ENCODE measurements at regions not wholly inside any gene's neighbourhood (a gene's known extent, or its start where the extent isn't known, plus 50 kb on each side); places are given as distances from the start of the nearest gene placed in this dataset.
A peak's percentile ranks its signal among the peaks of the same experiment; 100 is the strongest.

GRCh38 chr4:140316799-140317198 lies 56.6 kb upstream of the SCOC start:
- DNase-seq (ENCODE audit: low read depth): no peak

- no peak for DNase-seq (ENCODE audit: low read depth)
Observed at GRCh38 chr4:140315970-140316369, 57.5 kb upstream of the SCOC start.

GRCh38 chr4:140315438-140315837 lies 58.0 kb upstream of the SCOC start:
- DNase-seq (ENCODE audit: low read depth): no peak

GRCh38 chr4:140315019-140315418 lies 58.4 kb upstream of the SCOC start:
- DNase-seq (ENCODE audit: low read depth): no peak

- no peak for DNase-seq (ENCODE audit: low read depth)
Observed at GRCh38 chr4:140312100-140312499, 61.3 kb upstream of the SCOC start.

- no peak for DNase-seq (ENCODE audit: low read depth)
Observed at GRCh38 chr4:140311257-140311835, 62.1 kb upstream of the SCOC start.

GRCh38 chr4:140309124-140309870 lies 64.1 kb upstream of the SCOC start:
- peak; percentile 54 for DNase-seq (ENCODE audit: low read depth)

DNA sequence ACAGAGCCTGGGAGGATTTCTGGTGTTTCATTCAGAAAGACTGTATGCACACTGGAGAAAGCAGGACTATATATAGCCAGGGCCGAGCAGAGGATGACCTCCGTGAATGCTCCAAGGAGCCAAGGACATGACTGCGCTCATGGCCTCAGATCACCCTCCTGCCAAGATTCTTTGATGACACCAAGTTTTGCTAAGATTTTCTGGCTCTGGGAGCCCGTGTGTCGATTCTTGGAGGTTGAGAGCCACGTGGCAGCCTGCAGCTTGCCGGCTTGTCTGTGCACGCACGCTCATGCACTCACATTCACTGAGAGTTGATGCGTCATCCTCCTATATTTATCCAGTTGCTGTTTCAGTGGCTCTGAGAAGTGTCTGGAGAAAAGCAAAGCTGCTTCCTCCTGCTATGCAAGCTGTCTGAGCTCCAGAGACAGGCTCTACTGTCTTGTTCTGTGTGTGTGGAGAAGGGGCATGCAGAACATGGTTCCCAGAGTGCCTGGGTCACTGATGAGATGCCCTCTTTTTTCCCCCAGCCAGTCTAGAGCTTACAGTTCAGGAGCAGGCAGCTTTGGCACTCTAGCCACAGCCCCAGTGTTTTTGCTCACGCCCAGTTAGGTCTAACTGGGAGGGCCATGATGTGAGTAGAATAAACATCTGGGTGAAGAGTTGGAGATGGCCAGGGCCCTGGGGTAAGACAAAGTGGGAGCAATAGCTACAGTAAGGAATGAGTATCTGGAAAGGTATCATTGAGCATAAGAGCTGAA lies 64.9 kb upstream of the SCOC start:
- peak; percentile 70 for DNase-seq (ENCODE audit: low read depth)

GRCh38 chr4:140305053-140305452 lies 68.4 kb upstream of the SCOC start:
- no peak for DNase-seq (ENCODE audit: low read depth)

- no peak for DNase-seq (ENCODE audit: low read depth)
Observed at GRCh38 chr4:140304346-140304745, 69.1 kb upstream of the SCOC start.

- DNase-seq (ENCODE audit: low read depth): no peak
Observed at GRCh38 chr4:140302151-140302859, 71.1 kb upstream of the SCOC start.

GRCh38 chr4:140300271-140300970 lies 73.0 kb upstream of the SCOC start:
- peak; percentile 85 for DNase-seq (ENCODE audit: low read depth)

- DNase-seq (ENCODE audit: low read depth): no peak
Observed at GRCh38 chr4:140298001-140298400, 75.4 kb upstream of the SCOC start.

DNA sequence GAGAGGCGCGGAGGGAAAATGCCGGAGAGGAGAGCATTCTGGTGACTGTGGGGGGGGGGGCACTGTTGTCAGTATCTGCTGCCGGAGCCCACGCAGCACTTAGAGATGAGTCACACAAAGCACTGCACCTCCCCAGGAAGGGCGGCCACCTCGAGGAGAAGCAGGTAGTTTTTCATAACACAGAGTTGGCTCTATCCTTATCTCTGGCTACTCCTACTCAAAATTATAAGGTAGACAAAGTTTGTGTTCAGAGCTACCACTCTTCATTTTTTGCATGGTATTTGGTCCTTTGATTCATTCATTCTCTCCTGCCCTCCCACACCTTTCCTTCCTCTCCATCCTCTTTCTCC lies 76.2 kb upstream of the SCOC start:
- peak; percentile 52 for DNase-seq (ENCODE audit: low read depth)

- DNase-seq (ENCODE audit: low read depth): peak; percentile 82
Observed at GRCh38 chr4:140296335-140297220, 76.9 kb upstream of the SCOC start.

- no peak for DNase-seq (ENCODE audit: low read depth)
Observed at GRCh38 chr4:140293979-140294378, 79.5 kb upstream of the SCOC start.

GRCh38 chr4:140291259-140291658 lies 82.2 kb upstream of the SCOC start:
- DNase-seq (ENCODE audit: low read depth): peak; percentile 56

- DNase-seq (ENCODE audit: low read depth): no peak
Observed at GRCh38 chr4:140289486-140289885, 84.0 kb upstream of the SCOC start.

DNA sequence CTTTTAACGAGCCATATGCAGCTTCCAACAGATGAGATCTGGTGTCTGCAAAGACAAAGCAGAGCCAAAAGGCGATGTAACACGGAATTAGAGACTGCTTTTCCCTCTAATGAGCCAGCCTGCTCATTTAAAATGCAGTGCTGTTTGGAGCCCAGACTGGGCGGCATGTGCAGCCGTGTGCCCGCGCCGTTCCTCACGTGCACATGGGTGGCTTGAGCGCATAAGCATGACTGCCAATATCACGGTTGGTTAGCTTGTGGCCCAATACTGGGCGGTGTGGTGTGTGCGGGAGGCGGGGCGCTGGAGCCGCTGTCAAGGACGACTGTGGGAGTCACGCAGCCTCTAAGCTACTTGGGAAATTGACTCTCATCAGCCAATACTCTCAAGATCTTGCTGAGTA lies 87.0 kb upstream of the SCOC start:
- DNase-seq (ENCODE audit: low read depth): peak; percentile 50

DNA sequence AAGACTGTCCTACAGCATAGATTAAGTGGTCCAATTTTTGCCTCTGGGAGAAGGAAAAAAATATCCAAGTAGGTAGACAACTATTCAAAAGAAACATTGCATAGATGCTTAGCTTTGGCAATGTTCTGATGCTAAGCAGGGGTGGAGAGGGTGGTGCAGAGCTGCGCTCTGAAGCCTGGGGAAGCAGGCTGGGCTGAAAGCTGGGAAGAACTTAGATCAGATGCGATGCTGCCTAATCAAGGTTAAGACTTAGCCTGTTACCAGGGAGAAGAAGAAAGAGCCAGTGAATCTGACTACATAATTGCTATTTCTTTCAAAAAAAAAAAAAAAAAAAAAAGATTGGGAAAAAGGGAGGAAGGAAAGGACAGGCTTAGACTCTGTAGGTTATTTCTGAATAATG lies 89.0 kb upstream of the SCOC start:
- DNase-seq (ENCODE audit: low read depth): no peak

All from ELR (cell line).